HG03378 (cell line): ENCODE measurements at regions not wholly inside any gene's neighbourhood (a gene's known extent, or its start where the extent isn't known, plus 50 kb on each side); places are given as distances from the start of the nearest gene placed in this dataset.

Experiments used
- ATAC-seq: cut with Tn5 transposase; IDR thresholded peaks from one replicate; pipeline ENCODE4 v1.9.1; 2021; ENCODE audit warnings: mild to moderate bottlenecking, moderate library complexity; ENCODE audit not compliant: unreplicated experiment

DNA sequence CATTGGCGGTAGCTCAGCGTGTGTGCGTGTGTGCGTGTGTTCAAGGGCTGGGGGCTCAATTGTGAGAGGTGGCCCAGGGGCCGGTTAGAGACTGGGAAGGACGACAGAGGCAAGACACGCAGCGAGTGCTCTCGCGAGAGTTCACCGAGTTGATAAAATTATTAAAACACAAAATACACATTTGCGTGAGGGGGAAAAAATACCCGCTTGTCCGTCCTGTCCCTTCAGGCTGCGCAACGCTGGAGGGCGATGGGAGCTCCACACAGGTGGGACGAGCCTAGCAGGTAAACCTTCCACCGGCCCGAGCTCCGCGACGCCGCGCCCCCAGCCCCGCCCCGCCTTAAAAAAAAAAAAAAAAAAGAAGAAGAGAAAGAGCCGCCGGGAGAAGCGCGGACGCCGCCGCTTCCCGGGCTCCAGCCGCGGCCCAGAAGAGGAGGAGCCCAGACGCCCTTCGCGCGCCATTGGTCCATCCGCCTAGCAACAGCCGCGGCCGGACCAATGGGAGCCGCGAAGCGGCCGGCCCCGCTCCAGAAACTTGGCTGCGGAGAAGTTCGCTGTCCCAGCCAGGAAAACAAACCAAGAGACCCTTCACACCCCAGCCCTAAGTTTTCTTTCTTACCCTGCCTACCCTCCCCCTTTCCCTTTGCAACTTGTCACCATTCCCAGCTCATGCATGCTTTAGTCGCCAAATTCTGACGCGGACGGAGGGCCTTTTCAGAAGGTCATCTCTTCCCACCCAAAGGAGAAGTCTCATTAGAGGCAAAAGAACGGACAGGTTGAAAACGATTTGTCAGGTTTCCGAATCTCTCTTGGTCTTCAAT, 169.9 kb upstream of the MAF start:
- ATAC-seq, result peak; percentile 57

DNA sequence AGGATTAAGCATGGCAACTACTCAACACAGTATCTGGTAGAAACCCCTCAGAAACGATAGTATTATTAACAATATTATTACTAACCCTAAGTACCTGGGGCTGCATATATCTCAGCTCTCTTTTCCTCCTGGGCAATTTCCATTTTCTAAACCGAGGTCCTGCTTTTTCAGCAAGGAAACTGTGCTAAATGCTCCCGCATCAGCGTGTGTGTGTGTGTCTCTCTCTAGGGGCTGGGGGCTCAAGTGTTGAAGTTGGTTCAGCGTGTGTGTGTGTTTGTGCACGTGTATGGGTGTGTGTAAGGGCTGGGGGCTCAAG, 169.3 kb upstream of the MAF start:
- no peak for ATAC-seq

DNA sequence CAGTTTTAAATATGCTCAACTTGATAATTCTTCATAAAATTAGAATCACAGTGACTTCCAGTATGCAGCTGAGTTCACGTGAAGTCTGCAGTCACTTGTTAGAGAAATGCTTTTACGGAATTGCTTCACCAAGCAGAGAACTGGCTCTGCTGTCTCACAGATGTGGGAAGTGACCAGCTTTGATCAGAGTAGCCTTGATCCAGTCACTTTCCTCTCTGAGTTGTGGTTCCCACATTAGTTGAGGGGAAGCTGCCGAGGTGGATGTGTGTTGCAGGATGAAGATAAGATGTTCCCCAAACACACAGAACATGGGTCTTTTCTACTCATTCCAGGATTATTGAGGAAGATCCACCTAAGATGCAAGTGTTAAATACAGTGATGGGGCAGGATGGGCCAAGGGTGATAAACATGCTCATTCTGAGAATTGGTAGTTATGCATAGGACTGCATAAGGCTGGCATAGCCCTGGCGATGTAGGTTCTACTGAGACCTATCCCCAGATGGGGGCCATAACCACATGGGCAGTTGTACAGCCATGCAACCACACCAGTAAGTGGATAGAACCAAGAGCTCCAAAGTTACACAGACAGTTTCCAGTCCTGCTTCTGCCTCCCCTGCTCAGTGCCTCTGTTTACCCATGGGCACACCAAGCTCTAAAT, 168.9 kb upstream of the MAF start:
- ATAC-seq, result no peak

DNA sequence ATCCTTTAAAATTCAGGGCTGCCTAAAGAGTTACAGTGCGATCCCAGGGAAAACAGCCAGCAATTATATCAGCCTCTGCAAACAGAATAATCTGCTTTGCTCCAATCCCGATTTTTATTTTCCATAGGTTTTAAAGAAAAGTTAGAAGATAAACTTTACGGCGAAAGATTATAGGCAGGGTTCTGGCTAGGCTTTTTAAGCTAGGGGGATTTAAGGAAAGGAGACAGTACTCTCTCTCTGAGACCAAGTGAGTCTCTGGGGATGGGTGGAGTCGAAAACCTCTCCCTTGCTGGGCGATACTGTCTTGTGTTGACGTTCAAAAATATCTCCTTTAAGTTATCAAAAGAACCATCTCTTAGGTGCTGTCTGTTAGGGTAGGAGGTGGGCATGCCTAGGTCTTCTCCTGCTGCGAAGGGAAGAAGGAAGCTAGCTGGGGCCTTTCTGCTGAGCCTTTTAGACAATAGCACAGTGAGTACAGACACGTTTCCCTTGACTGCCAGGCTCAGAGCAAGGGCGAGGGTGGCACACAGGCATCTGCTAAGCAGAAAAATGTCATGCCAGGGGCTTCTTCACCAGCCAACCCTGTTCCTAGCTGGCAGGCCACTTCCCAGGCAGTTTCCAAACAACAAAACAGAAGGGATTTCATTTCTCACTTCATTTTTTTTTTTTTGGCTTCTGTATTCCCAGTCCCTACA, 167.9 kb upstream of the MAF start:
- no peak for ATAC-seq

DNA sequence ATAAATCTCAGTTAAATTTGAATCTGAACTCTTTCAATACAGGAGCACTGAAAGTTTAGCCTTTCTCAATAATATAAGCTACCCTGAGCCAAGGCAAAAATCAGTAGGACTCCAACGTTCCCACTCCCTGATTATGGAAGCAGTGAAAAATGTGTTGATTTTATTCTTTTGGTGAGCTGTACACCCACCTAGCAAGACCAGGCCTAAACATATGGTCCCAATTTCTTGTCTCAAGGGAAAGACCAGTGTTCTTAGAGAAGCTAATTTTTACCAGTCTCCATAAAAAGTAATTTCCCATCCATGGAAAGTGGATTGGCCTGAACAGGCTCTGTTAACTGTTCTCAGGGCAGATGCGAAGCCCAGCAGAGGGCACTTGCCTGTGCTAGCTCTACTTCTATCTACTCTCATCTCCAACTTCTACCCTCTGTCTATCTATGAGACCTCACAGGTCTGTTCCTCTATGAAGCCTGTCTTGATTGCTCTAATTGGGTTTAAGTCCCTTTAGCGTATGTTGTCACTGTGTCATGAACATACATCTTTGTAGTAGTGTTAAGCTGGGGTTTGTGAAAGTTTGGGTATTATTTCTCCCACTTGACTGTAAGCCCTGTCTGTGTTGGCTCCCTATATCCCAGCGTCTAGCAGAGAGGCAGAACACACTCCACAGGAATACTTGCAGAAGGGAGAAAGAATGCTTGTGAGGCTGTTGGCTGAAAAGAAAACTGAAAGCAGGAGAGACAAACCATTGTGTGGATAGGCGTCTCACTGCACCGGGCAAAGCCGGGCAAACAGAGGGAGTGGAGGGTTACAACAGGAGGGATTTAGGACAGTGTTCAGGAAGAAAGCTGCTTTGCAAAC, 167.1 kb upstream of the MAF start:
- no peak for ATAC-seq

DNA sequence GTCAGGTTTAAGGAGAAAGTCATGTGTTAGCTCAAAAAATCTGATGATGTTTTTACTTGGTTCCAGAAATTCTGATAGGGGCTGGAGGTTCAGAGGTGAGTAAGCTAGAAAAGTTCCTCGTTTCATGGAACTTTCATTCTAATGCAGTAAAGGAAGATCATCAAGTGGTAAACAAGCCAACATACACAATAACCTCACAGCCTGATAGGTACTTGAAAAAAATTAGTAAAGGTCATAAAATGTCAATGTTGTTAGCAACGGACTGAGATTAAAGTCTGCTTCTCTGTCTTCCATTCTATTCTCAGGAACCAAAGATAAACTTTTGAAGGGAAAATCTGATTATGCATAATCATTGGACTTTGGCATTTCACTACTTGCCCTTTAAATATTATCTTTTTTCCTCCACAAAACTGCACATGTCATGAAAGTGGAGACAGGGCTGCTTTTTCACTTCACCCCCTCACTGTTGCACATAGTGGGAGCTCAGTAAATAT, 165.4 kb upstream of the MAF start:
- ATAC-seq, result no peak

DNA sequence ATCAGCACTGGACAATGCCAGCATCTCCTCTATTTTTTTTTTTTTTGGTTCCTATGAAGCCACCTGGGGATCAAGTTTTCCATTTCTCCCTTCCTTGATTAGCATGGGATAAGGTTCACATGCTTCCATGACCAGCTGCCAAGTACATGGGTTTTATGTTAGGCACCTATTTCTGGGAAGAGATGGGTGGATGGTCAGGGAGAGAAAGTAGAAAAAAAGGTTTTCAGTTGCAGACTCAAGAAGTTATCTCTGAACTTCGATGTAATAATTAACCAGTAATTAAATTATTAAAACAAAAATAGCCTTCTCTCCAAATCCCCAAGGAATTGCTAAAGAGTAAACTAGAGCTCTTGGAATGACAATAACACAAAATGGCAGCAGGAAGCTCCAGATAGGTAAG, 164.9 kb upstream of the MAF start:
- ATAC-seq, result no peak

DNA sequence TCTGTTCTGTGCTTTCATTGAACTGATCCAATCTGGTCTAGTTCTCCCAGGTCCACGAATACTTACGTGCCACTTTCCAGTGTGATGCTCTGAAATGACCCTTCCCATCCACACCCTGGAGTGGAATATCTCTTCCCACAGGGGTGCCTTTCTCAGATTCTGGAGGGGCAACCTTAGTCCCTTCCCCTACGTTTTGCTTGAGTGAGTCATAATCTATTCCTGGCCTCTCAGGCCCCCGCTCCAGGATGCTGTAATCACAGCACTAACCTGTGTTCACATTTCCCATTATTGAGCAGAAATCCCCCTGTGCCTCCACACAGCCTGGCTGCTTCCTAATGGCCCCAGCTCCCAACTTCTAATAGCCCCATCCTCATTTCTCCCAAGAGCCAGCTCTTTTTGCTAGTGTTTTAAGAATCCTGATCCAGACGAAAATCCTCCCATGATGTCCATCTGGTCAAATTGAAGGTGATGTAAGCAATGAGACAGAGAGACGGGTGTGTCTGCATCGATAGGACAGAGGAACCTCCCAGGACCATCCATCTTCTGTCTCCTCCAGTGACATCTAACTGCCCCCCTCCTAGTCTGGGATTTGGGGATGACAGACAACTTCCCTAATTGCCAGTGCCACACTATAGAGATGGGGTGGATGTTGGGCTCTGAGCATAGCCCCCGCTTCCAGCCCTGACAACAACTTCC, 164.0 kb upstream of the MAF start:
- no peak for ATAC-seq

DNA sequence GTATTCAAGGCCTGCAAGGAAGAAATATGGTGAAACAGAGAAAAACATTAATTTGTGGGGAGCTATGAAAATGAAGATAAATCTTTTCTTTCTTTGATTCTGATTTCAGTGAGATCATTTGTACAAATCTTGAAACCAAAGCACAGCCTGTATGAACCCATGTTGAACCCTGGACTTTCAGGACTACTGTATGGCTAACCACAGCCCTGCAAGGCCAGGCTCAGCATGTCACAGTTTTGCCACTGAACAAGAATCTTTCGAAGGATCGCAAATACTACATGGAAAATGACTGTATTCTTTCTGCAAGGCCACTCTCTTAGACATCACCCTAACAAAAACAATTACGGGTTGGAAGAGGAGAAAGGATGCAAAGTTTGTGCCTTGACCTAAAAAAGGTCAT, 161.7 kb upstream of the MAF start:
- no peak for ATAC-seq

DNA sequence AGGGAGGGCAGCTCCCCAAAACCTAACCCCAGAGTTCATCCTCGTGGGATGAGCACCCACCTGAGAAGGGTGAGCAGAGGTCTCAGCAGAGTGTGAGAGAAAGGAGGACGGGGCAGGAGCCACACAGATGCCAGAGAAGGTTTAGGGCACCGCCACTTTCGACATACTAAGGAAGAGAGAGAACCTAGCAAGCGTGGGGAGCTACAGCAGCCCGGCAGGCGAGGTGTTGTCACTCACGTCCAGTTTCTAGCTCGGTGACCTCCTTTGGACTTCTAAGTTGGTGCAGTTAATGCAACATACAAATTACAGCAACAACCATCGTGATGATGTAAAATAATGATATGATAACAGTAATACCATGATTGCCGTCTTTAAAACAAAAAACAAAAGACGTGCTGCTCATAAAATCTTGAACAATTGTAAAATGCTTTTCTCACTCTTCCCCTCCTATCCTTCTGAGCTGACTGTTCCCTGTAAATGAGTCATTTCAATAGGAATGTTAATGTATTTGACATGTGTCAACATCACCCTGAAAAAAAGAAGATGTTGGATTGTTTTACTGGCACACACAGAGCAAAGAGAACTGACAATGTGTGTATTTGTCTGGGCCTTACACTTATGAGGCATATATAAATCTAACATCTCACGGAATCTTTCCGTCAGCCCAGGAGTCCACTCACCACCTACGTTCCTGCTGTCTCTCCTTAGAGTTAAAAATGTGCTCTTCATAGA, 158.2 kb upstream of the MAF start:
- ATAC-seq, result no peak

DNA sequence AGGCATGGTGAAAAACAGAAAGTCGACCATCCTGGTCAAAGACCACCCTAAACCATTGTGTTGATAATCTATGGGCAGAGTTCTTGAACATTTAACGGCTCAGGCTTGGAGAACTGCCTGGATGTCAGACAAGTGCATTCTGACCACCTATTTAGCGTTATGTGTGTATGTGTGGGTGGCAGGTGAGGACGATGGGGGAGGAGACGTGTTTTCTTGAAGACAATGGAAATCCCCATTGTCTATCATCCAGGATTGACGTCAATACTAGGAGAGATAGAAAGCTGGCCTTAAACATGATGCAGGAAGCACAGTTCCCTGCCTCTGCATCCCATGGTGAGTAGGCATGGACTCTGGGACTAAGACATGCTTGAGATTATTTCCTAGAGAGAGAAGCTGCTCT, 157.4 kb upstream of the MAF start:
- no peak for ATAC-seq

DNA sequence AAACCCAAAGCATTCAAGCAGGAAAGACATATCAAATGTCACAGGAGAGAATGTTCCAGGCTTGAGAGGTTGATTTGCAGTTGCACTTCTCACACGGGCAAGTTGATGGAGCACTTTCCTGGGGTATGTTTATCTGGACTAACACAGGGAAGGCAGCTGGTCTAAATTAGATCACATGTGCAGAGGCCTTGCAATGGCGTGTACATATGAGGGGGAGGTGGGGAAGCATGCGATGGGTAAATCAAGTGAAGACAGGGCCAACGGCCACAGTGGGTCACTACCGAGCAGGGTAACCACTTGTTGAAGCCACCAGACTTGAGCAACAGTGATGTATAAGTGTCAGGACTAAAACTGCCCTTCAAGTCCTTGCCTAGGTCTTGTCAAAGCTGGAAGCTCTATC, 156.6 kb upstream of the MAF start:
- no peak for ATAC-seq

DNA sequence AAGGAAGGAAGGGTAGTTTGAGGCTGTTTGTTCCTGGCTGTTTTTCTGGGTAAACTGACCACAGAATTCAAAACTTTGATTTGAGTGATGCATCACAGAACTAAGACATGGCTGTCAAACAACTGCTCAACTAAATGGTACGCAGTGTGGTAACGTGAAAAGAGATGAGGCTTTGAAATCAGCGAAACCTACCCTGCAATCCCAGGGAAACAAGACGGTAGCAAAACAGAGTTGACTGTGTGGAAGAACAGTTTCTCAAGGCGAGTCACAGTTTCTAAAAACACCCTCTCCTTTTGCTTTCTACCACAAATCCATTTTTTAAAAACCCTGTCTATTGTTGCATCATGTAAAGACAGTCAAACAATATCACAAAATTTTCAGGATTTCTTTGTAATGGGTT, 156.0 kb upstream of the MAF start:
- no peak for ATAC-seq

DNA sequence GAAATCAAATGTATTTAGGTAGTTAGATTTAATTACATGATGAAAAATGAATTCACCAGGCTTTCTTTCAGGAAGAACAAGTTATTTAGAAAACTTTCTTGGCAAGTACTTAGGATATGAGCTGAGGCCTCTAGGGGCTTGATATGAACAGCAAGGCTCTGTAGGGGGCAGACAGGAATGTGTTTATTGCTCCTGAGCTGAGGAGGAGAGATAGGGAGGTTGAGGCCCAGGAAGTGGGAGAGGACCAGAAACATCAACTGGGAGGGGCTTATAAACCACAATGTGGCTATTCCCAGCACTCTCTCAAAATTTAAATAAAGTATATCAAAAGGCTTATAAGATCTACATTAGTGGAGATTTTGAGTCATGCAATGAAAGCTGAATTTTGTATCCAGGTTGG, 154.0 kb upstream of the MAF start:
- ATAC-seq, result no peak

DNA sequence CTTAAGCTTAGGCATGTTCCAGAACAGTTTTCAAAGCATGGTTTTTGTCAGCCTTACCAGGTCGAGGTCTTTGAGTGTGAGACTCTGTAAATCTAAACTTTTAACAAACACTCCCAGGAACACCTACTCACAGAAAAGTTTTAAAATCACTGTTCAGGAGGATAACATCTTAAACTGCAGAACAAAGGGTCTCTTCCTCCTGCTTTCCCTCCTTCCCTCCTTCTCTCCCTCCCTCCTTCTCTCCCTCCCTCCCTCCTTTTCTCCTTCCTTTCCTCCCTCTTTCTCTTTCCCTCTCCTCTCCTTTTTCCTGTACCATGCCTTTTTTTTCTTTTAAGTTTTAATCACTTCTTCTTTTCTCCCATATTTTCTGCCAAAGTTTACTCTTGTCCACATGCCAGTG, 153.5 kb upstream of the MAF start:
- no peak for ATAC-seq

DNA sequence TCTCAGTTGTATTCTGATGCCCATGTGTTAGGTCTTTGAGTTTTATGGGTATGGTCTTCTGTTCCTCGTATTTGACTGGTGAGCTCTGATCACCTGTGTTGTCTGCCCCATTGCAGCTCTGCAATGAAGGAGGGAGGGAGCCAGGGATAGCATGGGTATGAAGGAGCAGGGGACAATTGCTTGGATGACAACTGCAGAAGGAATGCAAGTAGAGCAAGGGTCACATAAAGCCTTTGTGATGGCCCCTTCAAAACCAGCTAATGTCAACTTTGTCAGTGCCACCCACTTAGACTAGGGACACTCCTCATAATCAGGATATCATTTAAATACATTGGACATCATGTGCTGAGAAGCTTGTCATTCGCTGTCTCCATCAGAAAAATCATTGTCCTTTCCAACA, 152.7 kb upstream of the MAF start:
- ATAC-seq, result no peak

DNA sequence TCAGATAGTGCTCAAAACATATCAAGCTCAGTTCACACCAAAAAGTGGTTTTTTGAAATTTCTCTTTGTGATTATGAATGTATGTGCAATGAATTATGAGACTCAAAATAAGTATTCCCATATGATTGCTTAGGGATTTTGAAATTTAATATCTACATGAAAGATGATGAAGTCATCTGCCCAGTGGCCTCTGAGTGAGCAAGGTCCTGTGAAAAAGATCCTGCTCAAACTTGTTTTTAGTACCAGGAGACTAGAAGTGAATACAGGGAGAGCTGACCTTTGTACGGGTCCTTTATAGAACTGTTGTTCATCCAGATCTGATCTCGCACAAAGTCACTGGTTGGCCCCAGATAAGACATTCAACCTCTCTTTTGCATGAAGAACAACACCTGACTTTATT, 151.9 kb upstream of the MAF start:
- no peak for ATAC-seq

DNA sequence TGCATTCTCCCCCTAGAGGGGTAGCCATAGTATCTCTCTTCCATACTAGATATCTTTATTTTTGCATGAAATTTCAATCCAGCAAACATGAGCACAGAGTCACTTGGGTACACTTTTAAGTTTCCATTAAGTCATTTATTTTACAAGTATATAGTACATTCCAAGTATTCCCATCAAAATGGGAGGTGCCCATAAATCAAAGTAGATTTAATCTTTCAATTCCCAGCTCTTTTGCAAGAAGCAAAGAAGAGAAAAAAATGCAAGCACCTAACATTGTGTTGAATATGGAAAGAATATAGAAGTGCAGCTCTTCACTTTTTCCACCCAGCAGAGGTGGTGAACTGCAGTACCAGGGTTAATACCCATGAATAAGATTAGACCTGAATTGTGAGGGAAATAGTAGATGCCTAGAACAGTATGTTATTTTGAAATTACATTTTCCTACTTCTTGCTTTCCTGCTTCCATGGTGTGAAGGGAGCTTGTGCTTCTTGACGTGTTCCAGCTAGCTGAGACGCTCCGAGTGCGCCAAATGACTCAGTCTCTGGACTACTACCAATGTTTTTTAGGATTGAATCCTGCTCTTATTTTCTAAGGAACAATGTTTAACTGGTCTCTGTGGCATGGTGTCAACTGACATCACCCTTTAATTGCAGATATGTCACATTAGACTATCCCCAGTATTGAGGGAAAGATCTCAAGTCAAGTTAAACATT, 151.1 kb upstream of the MAF start:
- ATAC-seq, result no peak

DNA sequence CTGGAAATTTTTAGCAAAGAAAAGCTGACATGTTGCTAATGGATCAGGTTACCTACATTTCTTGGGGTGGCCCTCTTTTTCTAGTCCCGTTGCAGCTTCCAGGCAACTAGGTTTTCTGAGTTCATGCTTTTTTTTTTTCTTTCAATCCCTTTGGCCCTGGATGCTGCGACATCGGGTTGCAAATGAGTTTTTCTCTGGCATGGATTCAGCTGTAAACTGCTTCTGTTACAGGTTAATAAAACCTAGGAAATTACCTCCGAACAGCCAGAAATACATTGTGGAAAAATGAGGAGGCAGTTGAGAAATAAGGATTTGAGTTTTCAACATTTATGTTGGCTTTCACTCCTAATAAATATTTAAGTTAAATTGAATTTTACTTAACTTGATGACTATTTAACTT, 149.8 kb upstream of the MAF start:
- ATAC-seq, result no peak
